Caco-2 (cell line): ENCODE measurements at regions not wholly inside any gene's neighbourhood (a gene's known extent, or its start where the extent isn't known, plus 50 kb on each side); places are given as distances from the start of the nearest gene placed in this dataset.

Experiments
- BruUV-seq: library from RNA; stranded (reverse); fragments of 400-500 nt; replicated peaks from 2 replicates; lab custom pipeline; 2021; lab: Mats Ljungman, UMichigan
- CTCF ChIA-PET: fragments of 300-600 bp; sonication (Branson Sonifier 250); formaldehyde crosslinking; loops from one replicate; lab custom pipeline; 2022; ENCODE audit warnings: antibody characterized with exemption; lab: Charles Lee
- POLR2A ChIA-PET: fragments of 300-600 bp; sonication (Branson Sonifier 250); formaldehyde crosslinking; loops from one replicate; lab custom pipeline; 2022; ENCODE audit warnings: antibody characterized with exemption; lab: Charles Lee
- DNase-seq, 2 experiments: peaks; one replicate each; pipeline versions ENCODE4 v3.0.0 to v3.0.0-alpha.2; 2020 to 2022
- H3K27me3 ChIP-seq: replicated peaks from 2 replicates; pipeline ENCODE4 v1.6.0; 2011; ENCODE audit warnings: low read length; ENCODE audit not compliant: control insufficient read depth, insufficient read depth
- H3K36me3 ChIP-seq: 2 replicates; pipeline ENCODE4 v1.5.1; 2011; ENCODE audit warnings: low read length; ENCODE audit not compliant: control insufficient read depth, insufficient read depth
- H3K4me1 ChIP-seq: fragments of 250-450 bp; sonication (Bioruptor Pico); 2 replicates; pipeline ENCODE4 v1.5.1; 2020; ENCODE audit warnings: mild to moderate bottlenecking
- H3K4me3 ChIP-seq: 2 replicates; pipeline ENCODE4 v1.5.1; 2011; ENCODE audit warnings: low read depth, mild to moderate bottlenecking, control low read depth, low read length
- H3K9me3 ChIP-seq: fragments of 250-450 bp; sonication (Bioruptor Pico); 2 replicates; pipeline ENCODE4 v1.5.1; 2020; ENCODE audit warnings: mild to moderate bottlenecking, moderate library complexity
- H3K27ac Mint-ChIP-seq: one replicate; pipeline ENCODE4 v1.8.0; 2022; ENCODE audit warnings: mixed read lengths; ENCODE audit not compliant: unreplicated experiment
- H3K27me3 Mint-ChIP-seq: one replicate; pipeline ENCODE4 v1.8.0; 2022; ENCODE audit warnings: mixed read lengths; ENCODE audit not compliant: insufficient read depth, unreplicated experiment
- H3K36me3 Mint-ChIP-seq: one replicate; pipeline ENCODE4 v1.8.0; 2022; ENCODE audit warnings: mild to moderate bottlenecking, mixed read lengths; ENCODE audit not compliant: insufficient read depth, unreplicated experiment
- H3K4me1 Mint-ChIP-seq: one replicate; pipeline ENCODE4 v1.8.0; 2022; ENCODE audit warnings: low read depth, mixed read lengths; ENCODE audit not compliant: unreplicated experiment
- H3K4me3 Mint-ChIP-seq: one replicate; pipeline ENCODE4 v1.8.0; 2022; ENCODE audit warnings: mild to moderate bottlenecking, moderate library complexity, mixed read lengths; ENCODE audit not compliant: unreplicated experiment
- H3K9me3 Mint-ChIP-seq: one replicate; pipeline ENCODE4 v1.8.0; 2022; ENCODE audit warnings: mixed read lengths; ENCODE audit not compliant: unreplicated experiment
- intact Hi-C: fragments of 100-400 bp; cut with micrococcal nuclease; formaldehyde crosslinking; loops from one replicate; pipeline ENCODE4 v1.10.0; 2022; ENCODE audit not compliant: unreplicated experiment
- TF ChIP-seq, protein P1 (sequence below), 2 experiments: fragments of 200-600 bp in 1 of 2; IDR thresholded peaks; 1 replicate in 1 of 2; 2 replicates in 1 of 2; pipeline versions ENCODE4 v1.5.1 to v1.8.0; 2011 to 2022; ENCODE audit warnings: antibody characterized with exemption in 1 of 2, control low read depth in 1 of 2, inconsistent platforms in 1 of 2, low read depth in 1 of 2, low read length in 1 of 2, mild to moderate bottlenecking in 1 of 2, moderate library complexity in 1 of 2; ENCODE audit not compliant: insufficient read depth in 1 of 2, severe bottlenecking in 1 of 2, unreplicated experiment in 1 of 2

DNA sequence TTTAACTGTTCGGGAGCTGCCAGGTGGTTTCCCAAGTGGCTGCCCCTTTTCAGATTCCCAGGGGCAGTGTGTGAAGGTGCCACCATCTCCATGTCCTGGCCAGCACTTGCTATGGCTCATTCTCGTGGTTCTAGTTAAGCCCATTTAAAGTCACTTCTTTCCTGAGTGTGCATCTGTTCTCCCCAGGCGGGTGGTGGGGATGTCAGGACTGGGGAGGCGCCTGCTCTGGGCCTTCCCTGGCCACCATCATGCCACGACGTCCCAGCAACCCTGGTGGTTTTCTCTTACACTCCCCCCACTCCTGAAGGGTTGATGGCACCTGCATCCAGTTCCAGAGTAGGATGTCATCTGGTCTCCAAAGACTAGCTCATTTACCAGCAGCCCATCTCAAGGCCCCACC is 56.8 kb upstream of the TAMM41 start:
- no TSS peak for BruUV-seq
- CTCF ChIA-PET: no interaction called here

GRCh38 chr3:11904157-11904556 is 57.5 kb upstream of the TAMM41 start:
- Mint-ChIP-seq H3K36me3 (no peaks in the 10 kb centered on the region), H3K4me3 (no peak overlapping the region), H3K9me3 (no peaks in the 10 kb centered on the region), H3K27me3 (peaks cover 14% of the 10 kb centered on the region), H3K4me1 (no peaks in the 10 kb centered on the region), H3K27ac (no peak overlapping the region)
- Histone ChIP-seq H3K4me1 (no peaks in the 10 kb centered on the region), H3K27me3 (no peaks in the 10 kb centered on the region), H3K36me3 (no peaks in the 10 kb centered on the region), H3K4me3 (no peak overlapping the region), H3K9me3 (no peaks in the 10 kb centered on the region)
- intact Hi-C loops: no loop called here
- no TSS peak for BruUV-seq
- no peak for DNase-seq
- TF ChIP-seq, protein P1, sequence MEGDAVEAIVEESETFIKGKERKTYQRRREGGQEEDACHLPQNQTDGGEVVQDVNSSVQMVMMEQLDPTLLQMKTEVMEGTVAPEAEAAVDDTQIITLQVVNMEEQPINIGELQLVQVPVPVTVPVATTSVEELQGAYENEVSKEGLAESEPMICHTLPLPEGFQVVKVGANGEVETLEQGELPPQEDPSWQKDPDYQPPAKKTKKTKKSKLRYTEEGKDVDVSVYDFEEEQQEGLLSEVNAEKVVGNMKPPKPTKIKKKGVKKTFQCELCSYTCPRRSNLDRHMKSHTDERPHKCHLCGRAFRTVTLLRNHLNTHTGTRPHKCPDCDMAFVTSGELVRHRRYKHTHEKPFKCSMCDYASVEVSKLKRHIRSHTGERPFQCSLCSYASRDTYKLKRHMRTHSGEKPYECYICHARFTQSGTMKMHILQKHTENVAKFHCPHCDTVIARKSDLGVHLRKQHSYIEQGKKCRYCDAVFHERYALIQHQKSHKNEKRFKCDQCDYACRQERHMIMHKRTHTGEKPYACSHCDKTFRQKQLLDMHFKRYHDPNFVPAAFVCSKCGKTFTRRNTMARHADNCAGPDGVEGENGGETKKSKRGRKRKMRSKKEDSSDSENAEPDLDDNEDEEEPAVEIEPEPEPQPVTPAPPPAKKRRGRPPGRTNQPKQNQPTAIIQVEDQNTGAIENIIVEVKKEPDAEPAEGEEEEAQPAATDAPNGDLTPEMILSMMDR (IDR thresholded peaks at IDR 0.05; ENCODE audit: insufficient read depth in 1 of 2, low read depth in 1 of 2, low read length in 1 of 2, severe bottlenecking in 1 of 2, unreplicated experiment in 1 of 2): no peak
- POLR2A ChIA-PET: no interaction called here
- CTCF ChIA-PET: no interaction called here

More for the DNA sequence above, 56.8 kb upstream of the TAMM41 start:
- TF ChIP-seq, protein P1 (IDR thresholded peaks at IDR 0.05; ENCODE audit: insufficient read depth in 1 of 2, low read depth in 1 of 2, low read length in 1 of 2, severe bottlenecking in 1 of 2, unreplicated experiment in 1 of 2): no peak
- DNase-seq: no peak
- Mint-ChIP-seq H3K27ac (no peak overlapping the region), H3K36me3 (no peaks in the 10 kb centered on the region), H3K9me3 (no peaks in the 10 kb centered on the region), H3K27me3 (peaks cover 12% of the 10 kb centered on the region), H3K4me1 (no peaks in the 10 kb centered on the region), H3K4me3 (no peak overlapping the region)
- POLR2A ChIA-PET: no interaction called here
- Histone ChIP-seq H3K9me3 (no peaks in the 10 kb centered on the region), H3K4me1 (no peaks in the 10 kb centered on the region), H3K27me3 (no peaks in the 10 kb centered on the region), H3K4me3 (no peak overlapping the region), H3K36me3 (no peaks in the 10 kb centered on the region)
- intact Hi-C loops: no loop called here

GRCh38 chr3:11906407-11906806 is 59.7 kb upstream of the TAMM41 start:
- H3K27me3 Mint-ChIP-seq: peaks cover 15% of the 10 kb centered on the region
- no peaks in the 10 kb centered on the region for H3K9me3 ChIP-seq
- H3K4me1 ChIP-seq: no peaks in the 10 kb centered on the region
- no peak for DNase-seq
- intact Hi-C loops: no loop called here
- no peaks in the 10 kb centered on the region for H3K36me3 Mint-ChIP-seq
- TF ChIP-seq, protein P1 (IDR thresholded peaks at IDR 0.05; ENCODE audit: insufficient read depth in 1 of 2, low read depth in 1 of 2, low read length in 1 of 2, severe bottlenecking in 1 of 2, unreplicated experiment in 1 of 2): no peak
- H3K36me3 ChIP-seq: no peaks in the 10 kb centered on the region
- CTCF ChIA-PET: no interaction called here
- H3K27me3 ChIP-seq: no peaks in the 10 kb centered on the region
- BruUV-seq: no TSS peak
- H3K27ac Mint-ChIP-seq: no peak overlapping the region
- H3K4me3 Mint-ChIP-seq: no peak overlapping the region
- H3K9me3 Mint-ChIP-seq: no peaks in the 10 kb centered on the region
- POLR2A ChIA-PET: no interaction called here
- H3K4me1 Mint-ChIP-seq: no peaks in the 10 kb centered on the region
- no peak overlapping the region for H3K4me3 ChIP-seq
